ENCODE measurements at regions not wholly inside any gene's neighbourhood (a gene's known extent, or its start where the extent isn't known, plus 50 kb on each side); places are given as distances from the start of the nearest gene placed in this dataset.
"Not testable (repeated sequence)": the region's sequence is repeated elsewhere in the genome, so short reads cannot be mapped to it uniquely, and the experiment has no call there.

DNA sequence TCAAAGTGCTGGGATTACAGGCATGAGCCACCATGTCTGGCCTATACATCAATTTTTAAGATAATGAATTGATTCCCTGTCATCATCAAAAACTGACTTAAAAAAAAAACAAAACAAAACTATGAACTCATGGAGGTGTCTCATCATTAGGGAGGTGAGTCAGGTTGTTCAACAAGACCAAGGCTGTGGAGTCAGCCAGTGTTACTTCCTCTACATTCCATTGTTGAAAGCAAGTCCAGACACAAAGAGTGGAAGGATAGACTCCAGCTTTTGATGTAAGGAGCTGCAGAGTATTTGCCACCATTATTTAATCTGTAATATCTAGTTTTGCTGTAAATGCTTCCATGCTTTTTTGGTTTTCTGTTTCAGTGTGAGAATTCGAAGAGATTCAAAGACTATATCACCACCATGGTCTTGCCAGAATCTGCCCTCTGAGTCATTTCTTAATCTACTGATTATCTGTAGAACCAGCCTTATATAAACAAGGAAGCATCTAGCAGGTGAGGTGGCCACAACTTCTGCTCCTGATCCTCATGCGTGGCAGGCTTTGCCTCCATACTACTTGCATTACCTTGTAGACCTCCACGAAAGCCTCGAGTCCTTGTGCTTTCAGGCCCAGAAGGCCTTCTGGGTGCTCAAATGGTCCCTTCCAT is 156.1 kb downstream of the FGF1 start:
- TF ChIP-seq, protein P1, sequence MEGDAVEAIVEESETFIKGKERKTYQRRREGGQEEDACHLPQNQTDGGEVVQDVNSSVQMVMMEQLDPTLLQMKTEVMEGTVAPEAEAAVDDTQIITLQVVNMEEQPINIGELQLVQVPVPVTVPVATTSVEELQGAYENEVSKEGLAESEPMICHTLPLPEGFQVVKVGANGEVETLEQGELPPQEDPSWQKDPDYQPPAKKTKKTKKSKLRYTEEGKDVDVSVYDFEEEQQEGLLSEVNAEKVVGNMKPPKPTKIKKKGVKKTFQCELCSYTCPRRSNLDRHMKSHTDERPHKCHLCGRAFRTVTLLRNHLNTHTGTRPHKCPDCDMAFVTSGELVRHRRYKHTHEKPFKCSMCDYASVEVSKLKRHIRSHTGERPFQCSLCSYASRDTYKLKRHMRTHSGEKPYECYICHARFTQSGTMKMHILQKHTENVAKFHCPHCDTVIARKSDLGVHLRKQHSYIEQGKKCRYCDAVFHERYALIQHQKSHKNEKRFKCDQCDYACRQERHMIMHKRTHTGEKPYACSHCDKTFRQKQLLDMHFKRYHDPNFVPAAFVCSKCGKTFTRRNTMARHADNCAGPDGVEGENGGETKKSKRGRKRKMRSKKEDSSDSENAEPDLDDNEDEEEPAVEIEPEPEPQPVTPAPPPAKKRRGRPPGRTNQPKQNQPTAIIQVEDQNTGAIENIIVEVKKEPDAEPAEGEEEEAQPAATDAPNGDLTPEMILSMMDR (conservative IDR thresholded peaks at IDR 0.05; ENCODE audit: low read length), result no peak
- H3K4me3 ChIP-seq (ENCODE audit: low read length), result no peak overlapping the region
- peak; percentile 61 for DNase-seq (ENCODE audit: low read depth)

DNA sequence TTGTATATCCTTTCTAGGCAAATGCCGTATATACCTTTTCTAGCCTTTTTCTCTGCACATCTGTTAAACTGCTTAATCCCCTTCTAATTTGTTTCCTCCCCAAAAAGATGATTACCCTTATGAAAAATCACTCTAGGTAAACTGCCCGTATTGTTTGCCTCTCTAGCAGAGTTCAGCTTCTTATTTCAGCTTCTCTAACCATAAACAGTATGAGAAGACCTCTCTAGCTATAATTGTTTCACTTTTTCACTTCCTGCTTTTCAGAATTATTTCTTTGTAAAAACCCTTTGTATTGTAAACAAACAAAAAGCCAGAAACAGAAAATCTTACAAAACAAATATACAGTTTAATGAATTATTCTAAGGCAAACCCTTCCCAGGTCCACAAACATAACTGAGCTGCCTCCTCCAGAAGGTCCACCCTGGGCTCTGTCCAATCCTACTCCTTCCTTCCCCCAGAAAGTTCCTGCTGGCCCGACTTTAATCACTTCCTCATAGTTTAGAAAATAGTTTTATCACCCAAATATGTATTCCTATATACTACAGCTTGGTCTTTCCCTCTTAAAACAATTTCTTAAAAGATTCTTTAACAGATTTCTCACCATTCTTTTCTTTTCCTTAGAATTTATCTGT is 158.1 kb downstream of the FGF1 start:
- DNase-seq (ENCODE audit: low read depth), result no peak
- no peak overlapping the region for H3K4me3 ChIP-seq (ENCODE audit: low read length)
- TF ChIP-seq, protein P1 (conservative IDR thresholded peaks at IDR 0.05; ENCODE audit: low read length), result no peak

- TF ChIP-seq, protein P1 (conservative IDR thresholded peaks at IDR 0.05; ENCODE audit: low read length), result no peak
- no peak overlapping the region for H3K4me3 ChIP-seq (ENCODE audit: low read length)
- DNase-seq (ENCODE audit: low read depth), result no peak
Measured at GRCh38 chr5:142527234-142527633, 158.7 kb downstream of the FGF1 start.

- no peak for DNase-seq (ENCODE audit: low read depth)
- no peak overlapping the region for H3K4me3 ChIP-seq (ENCODE audit: low read length)
- TF ChIP-seq, protein P1 (conservative IDR thresholded peaks at IDR 0.05; ENCODE audit: low read length), result no peak
Measured at GRCh38 chr5:142522983-142523382, 162.9 kb downstream of the FGF1 start.

GRCh38 chr5:142521706-142522105 is 164.2 kb downstream of the FGF1 start:
- TF ChIP-seq, protein P1 (conservative IDR thresholded peaks at IDR 0.05; ENCODE audit: low read length), result no peak
- H3K4me3 ChIP-seq (ENCODE audit: low read length), result no peak overlapping the region
- DNase-seq (ENCODE audit: low read depth), result no peak

- peak; percentile 62 for DNase-seq (ENCODE audit: low read depth)
- H3K4me3 ChIP-seq (ENCODE audit: low read length), result no peak overlapping the region
- TF ChIP-seq, protein P1 (conservative IDR thresholded peaks at IDR 0.05; ENCODE audit: low read length), result no peak
Measured at GRCh38 chr5:142520885-142521284, 165.0 kb downstream of the FGF1 start.

GRCh38 chr5:142519913-142520312 is 166.0 kb downstream of the FGF1 start:
- not testable (repeated sequence) for DNase-seq (ENCODE audit: low read depth); H3K4me3 ChIP-seq (ENCODE audit: low read length)

Data from AG10803 (cell line).